ENCODE measurements at regions not wholly inside any gene's neighbourhood (a gene's known extent, or its start where the extent isn't known, plus 50 kb on each side); places are given as distances from the start of the nearest gene placed in this dataset.

DNA sequence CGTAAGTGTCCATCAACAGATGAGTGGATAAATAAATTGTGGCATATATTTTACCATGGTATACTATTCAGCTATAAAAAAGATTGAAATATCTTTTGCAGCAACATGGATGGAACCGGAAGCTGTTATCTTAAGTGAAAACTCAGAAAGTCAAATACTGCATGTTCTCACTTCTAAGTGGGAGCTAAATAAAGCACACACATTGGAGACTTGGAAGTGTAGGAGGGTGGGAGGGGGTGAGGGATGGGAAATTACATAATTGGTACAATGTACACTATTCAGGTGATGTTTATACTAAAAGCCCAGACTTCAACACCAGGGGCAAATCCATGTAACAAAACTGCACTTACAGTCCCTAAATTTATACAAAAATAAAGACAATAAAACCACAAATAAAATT is 72.6 kb upstream of the SPRY1 start:
- Histone ChIP-seq H3K9ac (no peak overlapping the region), H3K9me3 (ENCODE audit: low read depth) (peaks cover 6% of the 10 kb centered on the region), H3K4me2 (no peak overlapping the region), H3K27ac (no peak overlapping the region), H3K27me3 (no peaks in the 10 kb centered on the region), H3K4me3 (no peak overlapping the region), H2AFZ (replicated peaks) (no peak overlapping the region), H3F3A (ENCODE audit: low read depth) (peaks cover 10% of the 10 kb centered on the region), H3K79me2 (ENCODE audit: low read depth) (no peaks in the 10 kb centered on the region), H3K36me3 (no peaks in the 10 kb centered on the region), H4K20me1 (ENCODE audit: low read depth) (no peaks in the 10 kb centered on the region), H3K4me1 (peaks cover 15% of the 10 kb centered on the region)
- Mint-ChIP-seq H3K4me1 (peaks cover 8% of the 10 kb centered on the region), H3K27me3 (ENCODE audit: insufficient read depth, low read depth) (peaks cover 8% of the 10 kb centered on the region), H3K9me3 (peaks cover 38% of the 10 kb centered on the region), H3K36me3 (peaks cover 26% of the 10 kb centered on the region), H3K27ac (no peak overlapping the region), H3K4me3 (no peak overlapping the region)
- TF ChIP-seq, protein P1, sequence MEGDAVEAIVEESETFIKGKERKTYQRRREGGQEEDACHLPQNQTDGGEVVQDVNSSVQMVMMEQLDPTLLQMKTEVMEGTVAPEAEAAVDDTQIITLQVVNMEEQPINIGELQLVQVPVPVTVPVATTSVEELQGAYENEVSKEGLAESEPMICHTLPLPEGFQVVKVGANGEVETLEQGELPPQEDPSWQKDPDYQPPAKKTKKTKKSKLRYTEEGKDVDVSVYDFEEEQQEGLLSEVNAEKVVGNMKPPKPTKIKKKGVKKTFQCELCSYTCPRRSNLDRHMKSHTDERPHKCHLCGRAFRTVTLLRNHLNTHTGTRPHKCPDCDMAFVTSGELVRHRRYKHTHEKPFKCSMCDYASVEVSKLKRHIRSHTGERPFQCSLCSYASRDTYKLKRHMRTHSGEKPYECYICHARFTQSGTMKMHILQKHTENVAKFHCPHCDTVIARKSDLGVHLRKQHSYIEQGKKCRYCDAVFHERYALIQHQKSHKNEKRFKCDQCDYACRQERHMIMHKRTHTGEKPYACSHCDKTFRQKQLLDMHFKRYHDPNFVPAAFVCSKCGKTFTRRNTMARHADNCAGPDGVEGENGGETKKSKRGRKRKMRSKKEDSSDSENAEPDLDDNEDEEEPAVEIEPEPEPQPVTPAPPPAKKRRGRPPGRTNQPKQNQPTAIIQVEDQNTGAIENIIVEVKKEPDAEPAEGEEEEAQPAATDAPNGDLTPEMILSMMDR (IDR thresholded peaks at IDR 0.05), result no peak
- TF ChIP-seq EZH2 (IDR thresholded peaks at IDR 0.05) (no peak), EZH2phosphoT487 (IDR thresholded peaks at IDR 0.05) (no peak)
- no peak for DNase-seq (ENCODE audit: low spot score)

GRCh38 chr4:123325241-123325681 is 71.3 kb upstream of the SPRY1 start:
- Histone ChIP-seq H2AFZ (replicated peaks) (no peak overlapping the region), H3K27ac (no peak overlapping the region), H4K20me1 (ENCODE audit: low read depth) (no peaks in the 10 kb centered on the region), H3K4me2 (no peak overlapping the region), H3K79me2 (ENCODE audit: low read depth) (no peaks in the 10 kb centered on the region), H3K4me1 (peaks cover 15% of the 10 kb centered on the region), H3K36me3 (no peaks in the 10 kb centered on the region), H3K9me3 (ENCODE audit: low read depth) (peaks cover 5% of the 10 kb centered on the region), H3K27me3 (no peaks in the 10 kb centered on the region), H3K4me3 (no peak overlapping the region), H3F3A (ENCODE audit: low read depth) (peaks cover 10% of the 10 kb centered on the region), H3K9ac (no peak overlapping the region)
- DNase-seq (ENCODE audit: low spot score), result no peak
- H3K27me3 Mint-ChIP-seq (ENCODE audit: insufficient read depth, low read depth), result peaks cover 8% of the 10 kb centered on the region
- no peak overlapping the region for H3K4me3 Mint-ChIP-seq
- TF ChIP-seq, protein P1 (IDR thresholded peaks at IDR 0.05), result no peak
- TF ChIP-seq EZH2phosphoT487 (IDR thresholded peaks at IDR 0.05) (no peak), EZH2 (IDR thresholded peaks at IDR 0.05) (no peak)
- peaks cover 5% of the 10 kb centered on the region for H3K4me1 Mint-ChIP-seq
- peaks cover 42% of the 10 kb centered on the region for H3K9me3 Mint-ChIP-seq
- H3K36me3 Mint-ChIP-seq, result peaks cover 19% of the 10 kb centered on the region
- no peak overlapping the region for H3K27ac Mint-ChIP-seq

DNA sequence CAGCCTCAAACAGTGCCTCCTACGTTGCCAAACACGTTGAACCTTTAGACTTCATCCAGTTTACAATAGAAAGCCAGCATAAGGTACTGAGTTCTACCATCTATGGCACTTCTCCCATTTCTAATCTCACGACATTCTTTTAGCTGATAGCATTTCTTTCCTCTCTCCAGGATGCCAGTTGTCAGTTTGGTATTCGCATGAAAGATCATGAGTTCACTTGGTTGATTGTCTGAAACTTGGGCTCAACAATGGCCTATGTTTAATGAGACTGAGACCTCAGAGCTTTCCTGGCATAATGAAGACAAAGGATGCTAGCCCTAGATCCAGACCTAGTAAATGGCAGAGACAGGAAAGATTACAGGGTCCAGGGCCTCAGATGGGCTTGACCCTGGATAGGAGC is 69.2 kb upstream of the SPRY1 start:
- Histone ChIP-seq H4K20me1 (ENCODE audit: low read depth) (no peaks in the 10 kb centered on the region), H3F3A (ENCODE audit: low read depth) (peaks cover 10% of the 10 kb centered on the region), H3K27ac (no peak overlapping the region), H3K79me2 (ENCODE audit: low read depth) (no peaks in the 10 kb centered on the region), H3K9ac (no peak overlapping the region), H3K36me3 (no peaks in the 10 kb centered on the region), H2AFZ (replicated peaks) (no peak overlapping the region), H3K9me3 (ENCODE audit: low read depth) (no peaks in the 10 kb centered on the region), H3K27me3 (no peaks in the 10 kb centered on the region), H3K4me1 (peaks cover 15% of the 10 kb centered on the region), H3K4me2 (no peak overlapping the region), H3K4me3 (no peak overlapping the region)
- Mint-ChIP-seq H3K4me3 (no peak overlapping the region), H3K27me3 (ENCODE audit: insufficient read depth, low read depth) (peaks cover 8% of the 10 kb centered on the region), H3K36me3 (peaks cover 8% of the 10 kb centered on the region), H3K27ac (no peak overlapping the region), H3K4me1 (peaks cover 5% of the 10 kb centered on the region), H3K9me3 (peaks cover 37% of the 10 kb centered on the region)
- peak; percentile 7 for DNase-seq (ENCODE audit: low spot score)
- TF ChIP-seq EZH2phosphoT487 (IDR thresholded peaks at IDR 0.05), result no peak
- TF ChIP-seq, protein P1 (IDR thresholded peaks at IDR 0.05), result no peak
- no peak for TF ChIP-seq EZH2 (IDR thresholded peaks at IDR 0.05)

Data from neural progenitor cell (in vitro differentiated cells).